IMR-90 (cell line): ENCODE measurements at regions not wholly inside any gene's neighbourhood (a gene's known extent, or its start where the extent isn't known, plus 50 kb on each side); places are given as distances from the start of the nearest gene placed in this dataset.

Experiments
- ATAC-seq: fragments of 200-7000 bp; cut with Tn5 transposase; 2 replicates; pipeline ENCODE4 v1.9.1; 2020; ENCODE audit warnings: low read depth, mild to moderate bottlenecking, moderate library complexity
- BruUV-seq: library from RNA; stranded (reverse); fragments of 400-500 nt; replicated peaks from 2 replicates; lab custom pipeline; 2021; lab: Mats Ljungman, UMichigan
- CTCF ChIA-PET: fragments of 300-600 bp; formaldehyde crosslinking; extraction: SDS; loops from one replicate; lab custom pipeline; 2021; ENCODE audit warnings: antibody characterized with exemption; lab: Yijun Ruan, JAX
- POLR2A ChIA-PET: fragments of 300-600 bp; sonication (Branson Sonifier 250); formaldehyde crosslinking; loops from one replicate; lab custom pipeline; 2022; ENCODE audit warnings: antibody characterized with exemption; ENCODE audit not compliant: unreplicated experiment; lab: Charles Lee
- DNase-seq: peaks from one replicate; pipeline ENCODE4 v3.0.0; 2013
- H2AFZ ChIP-seq: replicated peaks from 2 replicates; pipeline ENCODE3; 2013; ENCODE audit warnings: low read length, mild to moderate bottlenecking; ENCODE audit not compliant: poor library complexity
- H2AK5ac ChIP-seq: 2 replicates; pipeline ENCODE4 v1.6.1; 2013; ENCODE audit warnings: low read depth, low read length, inconsistent platforms
- H2AK9ac ChIP-seq: replicated peaks from 2 replicates; pipeline ENCODE3; 2013; ENCODE audit warnings: mild to moderate bottlenecking, low read depth, low read length, moderate library complexity; ENCODE audit not compliant: poor library complexity
- H2BK120ac ChIP-seq: 2 replicates; pipeline ENCODE4 v1.6.1; 2013; ENCODE audit warnings: low read depth, low read length, inconsistent platforms
- H2BK15ac ChIP-seq: 3 replicates; pipeline ENCODE4 v1.6.1; 2013; ENCODE audit warnings: low read depth, low read length, inconsistent platforms
- H2BK20ac ChIP-seq: 2 replicates; pipeline ENCODE4 v1.6.1; 2013; ENCODE audit warnings: low read depth, mild to moderate bottlenecking, inconsistent platforms, low read length, moderate library complexity
- H2BK5ac ChIP-seq: 2 replicates; pipeline ENCODE4 v1.6.1; 2013; ENCODE audit warnings: mild to moderate bottlenecking, low read depth, low read length, inconsistent platforms; ENCODE audit not compliant: poor library complexity, severe bottlenecking
- H3K14ac ChIP-seq: replicated peaks from 2 replicates; pipeline ENCODE4 v1.6.1; 2013; ENCODE audit warnings: low read depth, low read length, inconsistent platforms
- H3K18ac ChIP-seq: 2 replicates; pipeline ENCODE4 v1.6.1; 2013; ENCODE audit warnings: low read depth, low read length, control low read depth
- H3K23ac ChIP-seq: 2 replicates; pipeline ENCODE4 v1.6.1; 2013; ENCODE audit warnings: low read depth, low read length, inconsistent platforms
- H3K27ac ChIP-seq: 2 replicates; pipeline ENCODE4 v1.5.1; 2013; ENCODE audit warnings: mild to moderate bottlenecking, control low read depth, low read length; ENCODE audit not compliant: insufficient read depth
- H3K27me3 ChIP-seq: 2 replicates; pipeline ENCODE4 v1.6.1; 2013; ENCODE audit warnings: low read length; ENCODE audit not compliant: control insufficient read depth, insufficient read depth
- H3K36me3 ChIP-seq: 2 replicates; pipeline ENCODE4 v1.6.1; 2013; ENCODE audit warnings: low read length, mixed read lengths; ENCODE audit not compliant: control insufficient read depth, insufficient read depth
- H3K4ac ChIP-seq: 2 replicates; pipeline ENCODE4 v1.6.1; 2013; ENCODE audit warnings: low read depth, low read length, inconsistent platforms
- H3K4me1 ChIP-seq: 2 replicates; pipeline ENCODE4 v1.6.1; 2013; ENCODE audit warnings: low read length, mixed read lengths; ENCODE audit not compliant: control insufficient read depth, insufficient read depth
- H3K4me2 ChIP-seq: 2 replicates; pipeline ENCODE4 v1.6.1; 2013; ENCODE audit warnings: low read depth, mild to moderate bottlenecking, control low read depth, low read length, moderate library complexity
- H3K4me3 ChIP-seq: 2 replicates; pipeline ENCODE4 v1.5.1; 2013; ENCODE audit warnings: low read depth, mild to moderate bottlenecking, control low read depth, low read length, moderate library complexity; ENCODE audit not compliant: insufficient read depth
- H3K56ac ChIP-seq: 2 replicates; pipeline ENCODE4 v1.6.1; 2013; ENCODE audit warnings: low read length, inconsistent platforms; ENCODE audit not compliant: insufficient read depth; ENCODE audit errors: extremely low read depth
- H3K79me1 ChIP-seq, 2 experiments: 2 replicates each; pipeline ENCODE4 v1.6.1; 2013; ENCODE audit warnings: low read length in 2 of 2, inconsistent platforms in 1 of 2, low read depth in 1 of 2
- H3K9ac ChIP-seq: 2 replicates; pipeline ENCODE4 v1.6.1; 2013; ENCODE audit warnings: low read depth, low read length, control low read depth
- H3K9me1 ChIP-seq: 2 replicates; pipeline ENCODE4 v1.6.1; 2013; ENCODE audit warnings: low read length, inconsistent platforms; ENCODE audit not compliant: insufficient read depth
- H3K9me3 ChIP-seq: 2 replicates; pipeline ENCODE4 v1.6.1; 2013; ENCODE audit warnings: low read length; ENCODE audit not compliant: control insufficient read depth, insufficient read depth
- H4K20me1 ChIP-seq: 2 replicates; pipeline ENCODE4 v1.6.1; 2013; ENCODE audit warnings: low read length, inconsistent platforms; ENCODE audit not compliant: insufficient read depth
- H4K5ac ChIP-seq: 2 replicates; pipeline ENCODE4 v1.6.1; 2013; ENCODE audit warnings: mild to moderate bottlenecking, low read depth, low read length, control low read depth
- H4K8ac ChIP-seq, 2 experiments: 2 replicates each; pipeline ENCODE4 v1.6.1; 2013; ENCODE audit warnings: low read depth in 2 of 2, low read length in 2 of 2, control low read depth in 1 of 2, inconsistent platforms in 1 of 2
- H4K91ac ChIP-seq: 2 replicates; pipeline ENCODE4 v1.6.1; 2013; ENCODE audit warnings: low read depth, low read length, inconsistent platforms; ENCODE audit not compliant: insufficient read depth
- BHLHE40 ChIP-seq: fragments of 150-350 bp; IDR thresholded peaks from 2 replicates; pipeline ENCODE4 v1.6.1; 2016; ENCODE audit warnings: mild to moderate bottlenecking, low read depth, low read length
- CEBPB ChIP-seq: IDR thresholded peaks from 2 replicates; pipeline ENCODE4 v1.6.1; 2012; ENCODE audit warnings: low read depth, low read length, improper control_type of control experiment
- CHD1 ChIP-seq: IDR thresholded peaks from 2 replicates; pipeline ENCODE4 v1.6.1; 2012; ENCODE audit warnings: low read depth, low read length, improper control_type of control experiment
- FOS ChIP-seq: fragments of 150-350 bp; IDR thresholded peaks from 2 replicates; pipeline ENCODE4 v1.6.1; 2016; ENCODE audit warnings: low read depth, low read length
- MAFK ChIP-seq: IDR thresholded peaks from 2 replicates; pipeline ENCODE4 v1.6.1; 2012; ENCODE audit warnings: low read depth, low read length, improper control_type of control experiment
- MAZ ChIP-seq: IDR thresholded peaks from 2 replicates; pipeline ENCODE4 v1.6.1; 2012; ENCODE audit warnings: low read depth, mild to moderate bottlenecking, low read length, improper control_type of control experiment, moderate library complexity, borderline replicate concordance
- MXI1 ChIP-seq: IDR thresholded peaks from 2 replicates; pipeline ENCODE4 v1.6.1; 2012; ENCODE audit warnings: low read depth, mild to moderate bottlenecking, low read length, moderate library complexity, borderline replicate concordance
- NFE2L2 ChIP-seq: fragments of 150-350 bp; IDR thresholded peaks from 2 replicates; pipeline ENCODE4 v1.6.1; 2016; ENCODE audit warnings: low read depth, mild to moderate bottlenecking, low read length
- POLR2A ChIP-seq: IDR thresholded peaks from 2 replicates; pipeline ENCODE4 v1.6.1; 2012; ENCODE audit warnings: mild to moderate bottlenecking, low read depth, low read length
- RAD21 ChIP-seq: IDR thresholded peaks from 2 replicates; pipeline ENCODE4 v1.6.1; 2012; ENCODE audit warnings: low read length, improper control_type of control experiment
- RCOR1 ChIP-seq: IDR thresholded peaks from 2 replicates; pipeline ENCODE4 v1.6.1; 2012; ENCODE audit warnings: mild to moderate bottlenecking, low read length, improper control_type of control experiment; ENCODE audit not compliant: insufficient replicate concordance
- RFX5 ChIP-seq: IDR thresholded peaks from 2 replicates; pipeline ENCODE4 v1.8.0; 2012; ENCODE audit warnings: low read depth, mild to moderate bottlenecking, low read length, moderate library complexity
- SMC3 ChIP-seq: fragments of 150-350 bp; IDR thresholded peaks from 2 replicates; pipeline ENCODE4 v1.6.1; 2016; ENCODE audit warnings: low read depth, mild to moderate bottlenecking, antibody characterized with exemption, low read length, moderate library complexity
- WGBS, 2 experiments: methylation state at CpG; one replicate each; pipeline versions ENCODE4 v1.1.5 to v1.1.7; 2013; ENCODE audit warnings: missing lambda C conversion rate in 2 of 2; ENCODE audit not compliant: insufficient read length in 1 of 2; ENCODE audit errors: extremely low coverage in 2 of 2; 5-methylcytosine and 5-hydroxymethylcytosine counted together
- dilution Hi-C: fragments of 300-500 bp; cut with HindIII; formaldehyde crosslinking; loops from one replicate; pipeline ENCODE4 v1.14.3; 2018; ENCODE audit warnings: low sequenced_read_pairs; ENCODE audit not compliant: unreplicated experiment
- in situ Hi-C: fragments of 300-500 bp; cut with MboI; formaldehyde crosslinking; loops from 3 replicates; pipeline ENCODE4 v1.14.3; 2019; ENCODE audit warnings: low sequenced_read_pairs, inconsistent platforms, mixed read lengths
- intact Hi-C: fragments of 100-400 bp; cut with micrococcal nuclease; formaldehyde crosslinking; loops from 2 replicates; pipeline ENCODE4 v1.10.0; 2022
- TF ChIP-seq, protein P1 (sequence below): fragments of 150-350 bp; IDR thresholded peaks from 2 replicates; pipeline ENCODE4 v1.6.1; 2016; ENCODE audit warnings: low read depth, mild to moderate bottlenecking, low read length, moderate library complexity, borderline replicate concordance
- TF ChIP-seq, protein P2 (sequence below): conservative IDR thresholded peaks from 2 replicates; pipeline ENCODE4 v1.5.1; 2012; ENCODE audit warnings: mild to moderate bottlenecking, low read depth, low read length, improper control_type of control experiment
- TF ChIP-seq, protein P3 (sequence below): fragments of 150-350 bp; IDR thresholded peaks from 2 replicates; pipeline ENCODE4 v1.6.1; 2017; ENCODE audit warnings: mild to moderate bottlenecking, antibody characterized with exemption, low read length, low read depth

DNA sequence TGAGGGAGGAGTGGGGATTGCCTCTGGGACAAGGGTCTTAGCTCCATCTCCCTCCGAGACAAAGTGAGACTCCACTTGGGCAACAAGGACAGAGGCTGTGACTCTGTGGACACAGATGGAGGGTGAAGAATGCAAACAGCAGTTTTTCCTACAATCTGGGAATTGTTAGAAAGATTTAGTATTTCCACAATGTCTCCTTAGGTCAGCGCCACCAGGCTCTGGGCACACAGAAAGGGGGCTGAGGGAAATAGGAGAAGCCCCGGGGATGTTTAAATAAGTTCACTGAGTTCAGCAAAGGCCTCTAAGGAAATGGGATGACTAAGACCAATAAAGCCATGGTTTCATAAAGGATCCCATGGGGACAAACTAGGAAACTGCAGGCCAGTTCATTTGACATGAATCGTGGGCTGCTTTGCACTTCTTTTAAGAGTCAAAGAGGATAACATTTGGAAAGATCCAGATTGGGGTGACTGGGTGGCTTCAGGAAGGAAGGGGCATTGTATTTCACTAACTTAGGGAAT, 219.8 kb upstream of the GLI3 start:
- in situ Hi-C loops, result no loop called here

More for the DNA sequence above, 219.8 kb upstream of the GLI3 start:
- Histone ChIP-seq H3K27me3 (peaks cover 1% of the 10 kb centered on the region; the same call in 1 of the 2 replicates), H3K4me1 (no peaks in the 10 kb centered on the region), H3K56ac (no peak overlapping the region), H3K4me2 (no peak overlapping the region), H4K5ac (no peak overlapping the region), H3K18ac (no peak overlapping the region), H4K20me1 (no peaks in the 10 kb centered on the region), H2BK15ac (no peak overlapping the region), H3K23ac (no peak overlapping the region), H3K27ac (no peak overlapping the region), H2AK5ac (no peak overlapping the region), H3K36me3 (no peaks in the 10 kb centered on the region), H4K8ac (no peak overlapping the region), H2BK20ac (no peak overlapping the region), H2AK9ac (no peak overlapping the region), H3K9me3 (no peaks in the 10 kb centered on the region), H3K9ac (no peak overlapping the region), H2BK120ac (no peak overlapping the region), H3K79me1 (no peaks in the 10 kb centered on the region), H3K4ac (no peak overlapping the region), H3K9me1 (no peaks in the 10 kb centered on the region), H3K4me3 (no peak overlapping the region), H2AFZ (no peak overlapping the region), H3K14ac (no peak overlapping the region), H2BK5ac (no peak overlapping the region), H4K91ac (no peak overlapping the region)
- TF ChIP-seq SMC3 (no peak), RCOR1 (no peak), RFX5 (no peak), CHD1 (no peak), RAD21 (no peak), BHLHE40 (no peak), NFE2L2 (no peak), MAZ (no peak), MAFK (no peak), POLR2A (no peak), FOS (no peak), MXI1 (no peak), CEBPB (no peak)
- TF ChIP-seq, protein P1, sequence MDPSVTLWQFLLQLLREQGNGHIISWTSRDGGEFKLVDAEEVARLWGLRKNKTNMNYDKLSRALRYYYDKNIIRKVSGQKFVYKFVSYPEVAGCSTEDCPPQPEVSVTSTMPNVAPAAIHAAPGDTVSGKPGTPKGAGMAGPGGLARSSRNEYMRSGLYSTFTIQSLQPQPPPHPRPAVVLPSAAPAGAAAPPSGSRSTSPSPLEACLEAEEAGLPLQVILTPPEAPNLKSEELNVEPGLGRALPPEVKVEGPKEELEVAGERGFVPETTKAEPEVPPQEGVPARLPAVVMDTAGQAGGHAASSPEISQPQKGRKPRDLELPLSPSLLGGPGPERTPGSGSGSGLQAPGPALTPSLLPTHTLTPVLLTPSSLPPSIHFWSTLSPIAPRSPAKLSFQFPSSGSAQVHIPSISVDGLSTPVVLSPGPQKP, result no peak
- TF ChIP-seq, protein P2, sequence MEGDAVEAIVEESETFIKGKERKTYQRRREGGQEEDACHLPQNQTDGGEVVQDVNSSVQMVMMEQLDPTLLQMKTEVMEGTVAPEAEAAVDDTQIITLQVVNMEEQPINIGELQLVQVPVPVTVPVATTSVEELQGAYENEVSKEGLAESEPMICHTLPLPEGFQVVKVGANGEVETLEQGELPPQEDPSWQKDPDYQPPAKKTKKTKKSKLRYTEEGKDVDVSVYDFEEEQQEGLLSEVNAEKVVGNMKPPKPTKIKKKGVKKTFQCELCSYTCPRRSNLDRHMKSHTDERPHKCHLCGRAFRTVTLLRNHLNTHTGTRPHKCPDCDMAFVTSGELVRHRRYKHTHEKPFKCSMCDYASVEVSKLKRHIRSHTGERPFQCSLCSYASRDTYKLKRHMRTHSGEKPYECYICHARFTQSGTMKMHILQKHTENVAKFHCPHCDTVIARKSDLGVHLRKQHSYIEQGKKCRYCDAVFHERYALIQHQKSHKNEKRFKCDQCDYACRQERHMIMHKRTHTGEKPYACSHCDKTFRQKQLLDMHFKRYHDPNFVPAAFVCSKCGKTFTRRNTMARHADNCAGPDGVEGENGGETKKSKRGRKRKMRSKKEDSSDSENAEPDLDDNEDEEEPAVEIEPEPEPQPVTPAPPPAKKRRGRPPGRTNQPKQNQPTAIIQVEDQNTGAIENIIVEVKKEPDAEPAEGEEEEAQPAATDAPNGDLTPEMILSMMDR, result no peak
- TF ChIP-seq, protein P3, sequence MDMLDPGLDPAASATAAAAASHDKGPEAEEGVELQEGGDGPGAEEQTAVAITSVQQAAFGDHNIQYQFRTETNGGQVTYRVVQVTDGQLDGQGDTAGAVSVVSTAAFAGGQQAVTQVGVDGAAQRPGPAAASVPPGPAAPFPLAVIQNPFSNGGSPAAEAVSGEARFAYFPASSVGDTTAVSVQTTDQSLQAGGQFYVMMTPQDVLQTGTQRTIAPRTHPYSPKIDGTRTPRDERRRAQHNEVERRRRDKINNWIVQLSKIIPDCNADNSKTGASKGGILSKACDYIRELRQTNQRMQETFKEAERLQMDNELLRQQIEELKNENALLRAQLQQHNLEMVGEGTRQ, result no peak
- intact Hi-C loops (no loop called here), dilution Hi-C loops (no loop called here)
- ChIA-PET POLR2A (no interaction called here), CTCF (no interaction called here)
- 66% methylated on average over 2 of the region's 4 CpGs; no CpG with 5 or more reads in 1 of the 2 experiments for WGBS, 2 experiments
- no peak for DNase-seq
- BruUV-seq, result no TSS peak
- no peak for ATAC-seq
